ENCODE measurements at regions not wholly inside any gene's neighbourhood (a gene's known extent, or its start where the extent isn't known, plus 50 kb on each side); places are given as distances from the start of the nearest gene placed in this dataset.

GRCh38 chr4:116752027-116752426, 333.3 kb downstream of the TRAM1L1 start:
- ATAC-seq (ENCODE audit: low read depth) (no peak), DNase-seq (no peak)
- H3K4me2 ChIP-seq (ENCODE audit: low read depth, low read length) = no peak overlapping the region
- H3K9me3 ChIP-seq (ENCODE audit: control insufficient read depth, insufficient read depth, low read length) = no peaks in the 10 kb centered on the region
- no peak overlapping the region for H3K23ac ChIP-seq (ENCODE audit: low read depth, low read length)
- H3K36me3 ChIP-seq (ENCODE audit: control insufficient read depth, insufficient read depth, low read length) = no peaks in the 10 kb centered on the region
- H2AFZ ChIP-seq (replicated peaks; ENCODE audit: low read length, poor library complexity) = no peak overlapping the region
- H3K14ac ChIP-seq (replicated peaks; ENCODE audit: low read depth, low read length) = no peak overlapping the region
- H4K5ac ChIP-seq (ENCODE audit: low read depth, low read length) = no peak overlapping the region
- H4K91ac ChIP-seq (ENCODE audit: insufficient read depth, low read depth, low read length) = no peak overlapping the region
- H3K4me3 ChIP-seq (ENCODE audit: insufficient read depth, low read depth, low read length) = no peak overlapping the region
- no peak overlapping the region for H2AK5ac ChIP-seq (ENCODE audit: low read depth, low read length)
- WGBS, 2 experiments (ENCODE audit: extremely low coverage in 2 of 2, insufficient read length in 1 of 2) = no CpG with 5 or more reads among the region's 2 CpGs
- no peak overlapping the region for H2AK9ac ChIP-seq (replicated peaks; ENCODE audit: low read depth, low read length, poor library complexity)
- no peak overlapping the region for H2BK15ac ChIP-seq (ENCODE audit: low read depth, low read length)
- TF ChIP-seq USF2 (IDR thresholded peaks at IDR 0.05; ENCODE audit: low read depth, low read length) = no peak
- TF ChIP-seq CTCF (conservative IDR thresholded peaks at IDR 0.05; ENCODE audit: low read depth, low read length) = no peak
- no peak for TF ChIP-seq MAZ (IDR thresholded peaks at IDR 0.05; ENCODE audit: borderline replicate concordance, low read depth, low read length)
- TF ChIP-seq MXI1 (IDR thresholded peaks at IDR 0.05; ENCODE audit: borderline replicate concordance, low read depth, low read length) = no peak
- no peak for TF ChIP-seq SMC3 (IDR thresholded peaks at IDR 0.05; ENCODE audit: low read depth, low read length)
- no peak for TF ChIP-seq RFX5 (IDR thresholded peaks at IDR 0.05; ENCODE audit: low read depth, low read length)
- no peak for TF ChIP-seq RCOR1 (IDR thresholded peaks at IDR 0.05; ENCODE audit: insufficient replicate concordance, low read length)
- no peak for TF ChIP-seq CHD1 (IDR thresholded peaks at IDR 0.05; ENCODE audit: low read depth, low read length)
- no peak for TF ChIP-seq POLR2A (IDR thresholded peaks at IDR 0.05; ENCODE audit: low read depth, low read length)
- TF ChIP-seq RAD21 (IDR thresholded peaks at IDR 0.05; ENCODE audit: low read length) = no peak
- H3K9me1 ChIP-seq (ENCODE audit: insufficient read depth, low read length) = no peaks in the 10 kb centered on the region
- in situ Hi-C loops (cut with MboI; ENCODE audit: low sequenced_read_pairs) = no loop called here
- H3K4ac ChIP-seq (ENCODE audit: low read depth, low read length) = no peak overlapping the region
- no TSS peak for BruUV-seq (replicated peaks)
- H3K18ac ChIP-seq (ENCODE audit: low read depth, low read length) = no peak overlapping the region
- no peaks in the 10 kb centered on the region for H4K20me1 ChIP-seq (ENCODE audit: insufficient read depth, low read length)
- no peak overlapping the region for H3K27ac ChIP-seq (ENCODE audit: insufficient read depth, low read length)
- H3K79me1 ChIP-seq (ENCODE audit: low read depth in 1 of 2, low read length in 2 of 2) = no peaks in the 10 kb centered on the region
- ChIA-PET CTCF (no interaction called here), POLR2A (ENCODE audit: unreplicated experiment) (no interaction called here)
- H3K27me3 ChIP-seq (ENCODE audit: control insufficient read depth, insufficient read depth, low read length) = no peaks in the 10 kb centered on the region
- intact Hi-C loops (cut with micrococcal nuclease) = no loop called here
- no peak overlapping the region for H2BK5ac ChIP-seq (ENCODE audit: low read depth, low read length, poor library complexity, severe bottlenecking)
- no peak overlapping the region for H4K8ac ChIP-seq (ENCODE audit: low read depth in 2 of 2, low read length in 2 of 2)
- no peak overlapping the region for H3K9ac ChIP-seq (ENCODE audit: low read depth, low read length)
- dilution Hi-C loops (cut with HindIII; ENCODE audit: low sequenced_read_pairs, unreplicated experiment) = no loop called here
- no peak overlapping the region for H2BK120ac ChIP-seq (ENCODE audit: low read depth, low read length)
- H3K4me1 ChIP-seq (ENCODE audit: control insufficient read depth, insufficient read depth, low read length) = no peaks in the 10 kb centered on the region
- no peak overlapping the region for H2BK20ac ChIP-seq (ENCODE audit: low read depth, low read length)
- H3K56ac ChIP-seq (ENCODE audit: extremely low read depth, insufficient read depth, low read length) = no peak overlapping the region

Measured in IMR-90 (cell line).